ENCODE measurements at regions not wholly inside any gene's neighbourhood (a gene's known extent, or its start where the extent isn't known, plus 50 kb on each side); places are given as distances from the start of the nearest gene placed in this dataset.

DNA sequence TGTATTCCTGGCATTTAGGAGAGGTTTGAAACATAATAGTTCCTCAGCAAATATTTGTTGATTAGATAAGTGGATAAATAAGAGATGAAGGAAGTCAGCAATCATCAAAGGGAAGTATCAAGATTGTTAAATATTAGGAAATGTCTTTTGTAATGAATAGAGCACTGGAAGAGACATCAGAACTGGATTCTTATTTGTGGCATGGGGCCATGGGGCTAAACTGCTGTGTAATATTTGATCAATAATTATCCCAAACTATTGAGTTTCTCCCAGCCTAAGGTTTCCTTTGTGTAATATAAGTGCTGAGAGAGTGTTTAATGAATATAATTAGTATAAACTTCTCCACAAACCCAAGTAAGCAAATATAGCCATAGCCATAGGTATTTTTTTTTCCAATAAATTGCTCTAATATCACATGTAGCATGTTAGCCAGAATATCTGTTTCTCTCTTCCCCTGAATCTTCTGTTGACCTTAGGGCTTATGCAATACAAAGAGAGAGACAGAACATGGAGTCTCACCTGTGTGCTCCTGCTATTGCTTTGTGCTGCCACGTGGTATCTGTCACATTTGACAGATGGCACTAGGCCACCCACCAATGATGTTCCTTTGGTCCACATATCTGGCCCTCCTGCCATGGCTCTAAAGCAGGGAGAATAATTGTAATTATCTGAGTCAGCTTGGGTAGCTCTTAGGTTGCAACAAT is 658.7 kb downstream of the SOX5 start:
- no peaks in the 10 kb centered on the region for H3K4me1 ChIP-seq (ENCODE audit: control insufficient read depth, low read depth, low read length)
- H3K36me3 ChIP-seq (ENCODE audit: control insufficient read depth, insufficient read depth, low read length) = no peaks in the 10 kb centered on the region
- H3K18ac ChIP-seq (ENCODE audit: low read length) = no peak overlapping the region
- no peaks in the 10 kb centered on the region for H3K27me3 ChIP-seq (ENCODE audit: insufficient read depth, low read length, poor library complexity)
- no CpG with 5 or more reads among the region's 1 CpG for WGBS (ENCODE audit: extremely low coverage, insufficient coverage, low lambda C conversion rate)
- H3K4me3 ChIP-seq (ENCODE audit: low read length) = no peak overlapping the region
- H2AK5ac ChIP-seq (ENCODE audit: low read length) = no peak overlapping the region
- no peak overlapping the region for H2BK120ac ChIP-seq (ENCODE audit: low read depth, low read length)
- H3K27ac ChIP-seq (ENCODE audit: low read depth, low read length) = no peak overlapping the region
- H3K4me2 ChIP-seq (ENCODE audit: low read length) = no peak overlapping the region
- H3K23ac ChIP-seq (ENCODE audit: low read length) = no peak overlapping the region
- DNase-seq = no peak
- no peak overlapping the region for H3K9ac ChIP-seq (ENCODE audit: low read length)
- H2BK5ac ChIP-seq (ENCODE audit: low read length) = no peak overlapping the region
- H3K56ac ChIP-seq (ENCODE audit: low read length) = no peak overlapping the region
- H2BK15ac ChIP-seq (replicated peaks; ENCODE audit: low read depth) = no peak overlapping the region
- no peaks in the 10 kb centered on the region for H3K79me2 ChIP-seq (ENCODE audit: control insufficient read depth, insufficient read depth, low read length)
- no peak overlapping the region for H4K5ac ChIP-seq (ENCODE audit: low read length)
- H4K8ac ChIP-seq (ENCODE audit: low read depth, low read length) = no peak overlapping the region
- no peaks in the 10 kb centered on the region for H3K79me1 ChIP-seq (ENCODE audit: low read length)
- no peak overlapping the region for H3K4ac ChIP-seq (ENCODE audit: low read depth, low read length)

DNA sequence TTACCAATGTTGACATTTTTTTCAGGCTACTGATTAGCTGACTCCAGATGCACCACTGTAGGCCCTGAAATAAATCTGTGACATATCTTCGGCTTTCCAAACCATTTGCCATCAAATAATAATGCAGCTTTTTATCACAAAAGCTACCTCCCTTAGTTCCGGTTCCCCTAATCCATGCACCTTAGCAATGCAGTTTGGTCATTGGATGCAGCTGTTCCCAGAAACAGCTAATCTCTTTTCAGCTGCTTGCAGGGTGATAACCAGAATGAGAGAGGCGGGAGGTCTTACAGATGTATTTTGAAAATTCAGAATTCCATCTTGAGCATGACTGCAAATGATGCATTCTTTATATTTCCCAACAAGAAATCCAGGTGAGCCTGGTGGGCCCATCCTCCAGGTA is 646.2 kb downstream of the SOX5 start:
- Histone ChIP-seq H2BK15ac (replicated peaks; ENCODE audit: low read depth) (no peak overlapping the region), H3K36me3 (ENCODE audit: control insufficient read depth, insufficient read depth, low read length) (no peaks in the 10 kb centered on the region), H2BK120ac (ENCODE audit: low read depth, low read length) (no peak overlapping the region), H3K79me1 (ENCODE audit: low read length) (no peaks in the 10 kb centered on the region), H4K8ac (ENCODE audit: low read depth, low read length) (no peak overlapping the region), H3K27ac (ENCODE audit: low read depth, low read length) (no peak overlapping the region), H3K56ac (ENCODE audit: low read length) (no peak overlapping the region), H2AK5ac (ENCODE audit: low read length) (no peak overlapping the region), H3K27me3 (ENCODE audit: insufficient read depth, low read length, poor library complexity) (no peaks in the 10 kb centered on the region), H4K5ac (ENCODE audit: low read length) (no peak overlapping the region), H3K79me2 (ENCODE audit: control insufficient read depth, insufficient read depth, low read length) (no peaks in the 10 kb centered on the region), H3K18ac (ENCODE audit: low read length) (no peak overlapping the region), H3K4me1 (ENCODE audit: control insufficient read depth, low read depth, low read length) (no peaks in the 10 kb centered on the region), H2BK5ac (ENCODE audit: low read length) (no peak overlapping the region), H3K4ac (ENCODE audit: low read depth, low read length) (no peak overlapping the region), H3K9ac (ENCODE audit: low read length) (no peak overlapping the region), H3K4me3 (ENCODE audit: low read length) (no peak overlapping the region), H3K23ac (ENCODE audit: low read length) (no peak overlapping the region), H3K4me2 (ENCODE audit: low read length) (no peak overlapping the region)
- DNase-seq = no peak
- WGBS (ENCODE audit: extremely low coverage, insufficient coverage, low lambda C conversion rate) = no CpG with 5 or more reads among the region's 3 CpGs

DNA sequence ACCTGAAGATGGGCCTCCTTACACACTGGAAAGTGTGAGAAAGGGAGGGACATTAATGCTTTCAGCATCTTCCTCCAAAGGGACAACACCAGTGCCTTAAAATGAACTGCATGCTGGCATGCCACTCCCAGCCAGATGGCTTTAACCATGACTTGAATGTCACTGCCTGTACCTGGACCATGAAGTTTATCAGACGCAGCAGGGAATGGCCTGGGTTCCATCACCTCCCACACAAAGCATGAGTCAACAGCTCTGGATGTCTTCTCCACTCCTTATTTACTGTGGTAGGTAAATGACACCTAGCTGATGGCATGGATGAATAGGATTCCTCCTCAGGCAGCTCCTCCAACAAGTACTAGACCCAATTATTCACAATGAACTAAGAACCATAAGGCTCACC is 645.6 kb downstream of the SOX5 start:
- no peaks in the 10 kb centered on the region for H3K4me1 ChIP-seq (ENCODE audit: control insufficient read depth, low read depth, low read length)
- no peaks in the 10 kb centered on the region for H3K79me1 ChIP-seq (ENCODE audit: low read length)
- no peak overlapping the region for H3K4me2 ChIP-seq (ENCODE audit: low read length)
- DNase-seq = no peak
- H4K8ac ChIP-seq (ENCODE audit: low read depth, low read length) = no peak overlapping the region
- H3K9ac ChIP-seq (ENCODE audit: low read length) = no peak overlapping the region
- no peak overlapping the region for H3K4me3 ChIP-seq (ENCODE audit: low read length)
- no peak overlapping the region for H3K27ac ChIP-seq (ENCODE audit: low read depth, low read length)
- H2BK120ac ChIP-seq (ENCODE audit: low read depth, low read length) = no peak overlapping the region
- no CpG with 5 or more reads among the region's 1 CpG for WGBS (ENCODE audit: extremely low coverage, insufficient coverage, low lambda C conversion rate)
- H3K18ac ChIP-seq (ENCODE audit: low read length) = no peak overlapping the region
- no peaks in the 10 kb centered on the region for H3K79me2 ChIP-seq (ENCODE audit: control insufficient read depth, insufficient read depth, low read length)
- no peak overlapping the region for H2BK5ac ChIP-seq (ENCODE audit: low read length)
- H2BK15ac ChIP-seq (replicated peaks; ENCODE audit: low read depth) = no peak overlapping the region
- H2AK5ac ChIP-seq (ENCODE audit: low read length) = no peak overlapping the region
- no peaks in the 10 kb centered on the region for H3K36me3 ChIP-seq (ENCODE audit: control insufficient read depth, insufficient read depth, low read length)
- no peak overlapping the region for H3K23ac ChIP-seq (ENCODE audit: low read length)
- no peak overlapping the region for H4K5ac ChIP-seq (ENCODE audit: low read length)
- H3K27me3 ChIP-seq (ENCODE audit: insufficient read depth, low read length, poor library complexity) = no peaks in the 10 kb centered on the region
- H3K4ac ChIP-seq (ENCODE audit: low read depth, low read length) = no peak overlapping the region
- H3K56ac ChIP-seq (ENCODE audit: low read length) = no peak overlapping the region

DNA sequence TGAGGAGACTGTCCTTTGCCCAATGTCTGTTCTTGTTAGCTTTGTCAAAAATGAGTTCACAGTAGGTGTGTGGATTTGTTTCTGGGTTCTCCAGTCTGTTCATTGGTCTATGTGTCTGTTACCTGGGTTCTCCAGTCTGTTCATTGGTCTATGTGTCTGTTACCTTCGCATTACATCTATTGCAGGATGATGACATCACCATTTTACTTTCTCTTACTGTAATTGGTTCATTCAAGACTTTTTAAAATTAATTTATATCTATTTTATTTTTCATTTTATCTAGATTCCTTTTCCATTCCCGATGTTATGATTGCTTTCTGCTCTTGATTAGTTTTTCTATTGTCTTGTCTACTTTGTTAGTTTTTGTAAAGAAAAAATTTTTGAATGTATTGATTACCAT is 615.5 kb downstream of the SOX5 start:
- H3K9ac ChIP-seq (ENCODE audit: low read length) = no peak overlapping the region
- WGBS (ENCODE audit: extremely low coverage, insufficient coverage, low lambda C conversion rate) = no CpG with 5 or more reads among the region's 2 CpGs
- H3K4me3 ChIP-seq (ENCODE audit: low read length) = no peak overlapping the region
- no peak overlapping the region for H3K56ac ChIP-seq (ENCODE audit: low read length)
- no peaks in the 10 kb centered on the region for H3K79me2 ChIP-seq (ENCODE audit: control insufficient read depth, insufficient read depth, low read length)
- no peaks in the 10 kb centered on the region for H3K27me3 ChIP-seq (ENCODE audit: insufficient read depth, low read length, poor library complexity)
- H3K18ac ChIP-seq (ENCODE audit: low read length) = no peak overlapping the region
- H3K36me3 ChIP-seq (ENCODE audit: control insufficient read depth, insufficient read depth, low read length) = no peaks in the 10 kb centered on the region
- no peak overlapping the region for H2BK15ac ChIP-seq (replicated peaks; ENCODE audit: low read depth)
- no peak overlapping the region for H4K8ac ChIP-seq (ENCODE audit: low read depth, low read length)
- no peaks in the 10 kb centered on the region for H3K4me1 ChIP-seq (ENCODE audit: control insufficient read depth, low read depth, low read length)
- H2AK5ac ChIP-seq (ENCODE audit: low read length) = no peak overlapping the region
- H2BK120ac ChIP-seq (ENCODE audit: low read depth, low read length) = no peak overlapping the region
- no peak overlapping the region for H3K4me2 ChIP-seq (ENCODE audit: low read length)
- H3K23ac ChIP-seq (ENCODE audit: low read length) = no peak overlapping the region
- no peaks in the 10 kb centered on the region for H3K79me1 ChIP-seq (ENCODE audit: low read length)
- H3K27ac ChIP-seq (ENCODE audit: low read depth, low read length) = no peak overlapping the region
- DNase-seq = no peak
- no peak overlapping the region for H4K5ac ChIP-seq (ENCODE audit: low read length)
- no peak overlapping the region for H2BK5ac ChIP-seq (ENCODE audit: low read length)
- no peak overlapping the region for H3K4ac ChIP-seq (ENCODE audit: low read depth, low read length)

DNA sequence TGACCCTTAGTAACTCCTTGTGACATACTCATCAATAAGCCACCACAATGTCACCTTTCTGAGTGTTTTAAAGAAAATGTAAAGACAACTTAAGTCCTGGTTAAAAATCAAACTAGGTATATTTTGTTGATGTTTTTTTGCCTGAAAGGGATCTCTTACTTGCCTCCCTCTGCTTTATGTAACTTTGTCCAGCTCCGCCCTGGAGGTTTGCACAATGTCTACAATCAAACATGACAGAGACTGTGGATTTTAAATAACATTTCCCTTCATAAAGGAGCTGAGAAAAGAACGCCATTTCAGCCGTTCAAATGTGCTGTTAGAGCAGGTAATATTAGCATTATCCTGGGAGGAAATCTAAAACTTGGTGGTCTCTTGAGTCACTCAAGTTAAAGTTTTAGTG is 613.9 kb downstream of the SOX5 start:
- WGBS (ENCODE audit: extremely low coverage, insufficient coverage, low lambda C conversion rate) = no CpG with 5 or more reads among the region's 3 CpGs
- Histone ChIP-seq H3K36me3 (ENCODE audit: control insufficient read depth, insufficient read depth, low read length) (no peaks in the 10 kb centered on the region), H3K27ac (ENCODE audit: low read depth, low read length) (no peak overlapping the region), H3K56ac (ENCODE audit: low read length) (no peak overlapping the region), H2BK15ac (replicated peaks; ENCODE audit: low read depth) (no peak overlapping the region), H3K23ac (ENCODE audit: low read length) (no peak overlapping the region), H3K79me2 (ENCODE audit: control insufficient read depth, insufficient read depth, low read length) (no peaks in the 10 kb centered on the region), H3K79me1 (ENCODE audit: low read length) (no peaks in the 10 kb centered on the region), H2BK120ac (ENCODE audit: low read depth, low read length) (no peak overlapping the region), H3K18ac (ENCODE audit: low read length) (no peak overlapping the region), H2BK5ac (ENCODE audit: low read length) (no peak overlapping the region), H3K4me1 (ENCODE audit: control insufficient read depth, low read depth, low read length) (no peaks in the 10 kb centered on the region), H4K5ac (ENCODE audit: low read length) (no peak overlapping the region), H2AK5ac (ENCODE audit: low read length) (no peak overlapping the region), H3K4me2 (ENCODE audit: low read length) (no peak overlapping the region), H4K8ac (ENCODE audit: low read depth, low read length) (no peak overlapping the region), H3K27me3 (ENCODE audit: insufficient read depth, low read length, poor library complexity) (no peaks in the 10 kb centered on the region), H3K4me3 (ENCODE audit: low read length) (no peak overlapping the region), H3K4ac (ENCODE audit: low read depth, low read length) (no peak overlapping the region), H3K9ac (ENCODE audit: low read length) (no peak overlapping the region)
- no peak for DNase-seq

DNA sequence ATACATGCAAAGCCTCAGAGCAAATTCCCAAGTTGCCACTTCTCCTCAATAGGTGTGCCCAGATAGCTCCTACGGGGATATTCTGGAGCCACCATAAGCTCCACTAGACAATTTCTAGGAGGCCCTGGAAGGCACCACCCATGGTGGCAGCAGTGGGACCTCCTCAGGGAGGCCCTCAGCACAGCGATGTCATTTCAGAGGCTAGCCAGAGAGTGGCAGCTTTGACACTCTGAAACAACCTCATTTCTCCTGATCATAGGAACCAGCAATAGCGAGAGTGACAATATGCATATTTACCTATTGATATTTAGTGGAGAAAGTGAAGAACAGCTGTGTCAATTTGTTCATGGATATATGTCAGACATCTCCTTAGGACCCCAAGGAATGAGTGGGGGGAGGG is 612.3 kb downstream of the SOX5 start:
- no CpG with 5 or more reads among the region's 3 CpGs for WGBS (ENCODE audit: extremely low coverage, insufficient coverage, low lambda C conversion rate)
- Histone ChIP-seq H3K23ac (ENCODE audit: low read length) (no peak overlapping the region), H3K27ac (ENCODE audit: low read depth, low read length) (no peak overlapping the region), H3K79me2 (ENCODE audit: control insufficient read depth, insufficient read depth, low read length) (no peaks in the 10 kb centered on the region), H2AK5ac (ENCODE audit: low read length) (no peak overlapping the region), H3K4ac (ENCODE audit: low read depth, low read length) (no peak overlapping the region), H3K4me2 (ENCODE audit: low read length) (no peak overlapping the region), H2BK15ac (replicated peaks; ENCODE audit: low read depth) (no peak overlapping the region), H3K4me1 (ENCODE audit: control insufficient read depth, low read depth, low read length) (no peaks in the 10 kb centered on the region), H4K5ac (ENCODE audit: low read length) (no peak overlapping the region), H3K36me3 (ENCODE audit: control insufficient read depth, insufficient read depth, low read length) (no peaks in the 10 kb centered on the region), H3K27me3 (ENCODE audit: insufficient read depth, low read length, poor library complexity) (no peaks in the 10 kb centered on the region), H3K9ac (ENCODE audit: low read length) (no peak overlapping the region), H2BK5ac (ENCODE audit: low read length) (no peak overlapping the region), H4K8ac (ENCODE audit: low read depth, low read length) (no peak overlapping the region), H3K18ac (ENCODE audit: low read length) (no peak overlapping the region), H3K56ac (ENCODE audit: low read length) (no peak overlapping the region), H3K4me3 (ENCODE audit: low read length) (no peak overlapping the region), H3K79me1 (ENCODE audit: low read length) (no peaks in the 10 kb centered on the region), H2BK120ac (ENCODE audit: low read depth, low read length) (no peak overlapping the region)
- no peak for DNase-seq

All from mesendoderm (in vitro differentiated cells).